ENCODE measurements at regions not wholly inside any gene's neighbourhood (a gene's known extent, or its start where the extent isn't known, plus 50 kb on each side); places are given as distances from the start of the nearest gene placed in this dataset.

DNA sequence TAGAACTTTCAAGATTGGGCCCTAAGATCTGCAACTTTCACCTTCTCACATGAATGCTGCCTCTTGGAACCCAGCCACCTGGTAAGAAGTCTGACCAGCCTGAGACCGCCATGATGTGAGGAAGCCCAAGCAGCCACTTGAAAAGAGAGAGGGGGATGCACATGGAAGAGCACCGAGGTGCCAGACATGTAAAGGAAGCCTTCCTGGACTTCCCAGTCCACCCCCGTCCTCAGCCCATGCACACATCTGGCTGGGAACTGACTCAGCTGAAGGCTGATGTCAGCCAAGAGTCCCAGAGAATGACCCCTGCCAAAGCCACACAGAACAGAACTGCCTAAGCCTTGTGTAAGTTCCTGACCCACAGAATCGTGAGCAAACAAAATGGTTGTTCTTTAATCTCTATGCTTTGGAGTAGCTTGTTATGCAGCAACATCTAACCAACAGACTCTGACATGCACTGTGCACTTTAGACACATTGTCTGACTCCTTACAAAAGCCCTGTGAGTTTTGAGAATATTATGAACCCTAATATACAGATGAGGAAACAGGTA lies 86.7 kb downstream of the RMI2 start (continued):
- TF ChIP-seq, protein P1, sequence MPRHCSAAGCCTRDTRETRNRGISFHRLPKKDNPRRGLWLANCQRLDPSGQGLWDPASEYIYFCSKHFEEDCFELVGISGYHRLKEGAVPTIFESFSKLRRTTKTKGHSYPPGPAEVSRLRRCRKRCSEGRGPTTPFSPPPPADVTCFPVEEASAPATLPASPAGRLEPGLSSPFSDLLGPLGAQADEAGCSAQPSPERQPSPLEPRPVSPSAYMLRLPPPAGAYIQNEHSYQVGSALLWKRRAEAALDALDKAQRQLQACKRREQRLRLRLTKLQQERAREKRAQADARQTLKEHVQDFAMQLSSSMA (CRISPR knock-in tag; IDR thresholded peaks at IDR 0.05): no peak
- TF ChIP-seq KDM1A (CRISPR knock-in tag; IDR thresholded peaks at IDR 0.05): peak; percentile 61; the same call in 1 of the 2 replicates
- TF ChIP-seq ZNF761 (CRISPR knock-in tag; conservative IDR thresholded peaks at IDR 0.05): 0 out of 2 replicates have a peak, but pooled peaks have one; percentile 35
- TF ChIP-seq ZNF703 (CRISPR knock-in tag; IDR thresholded peaks at IDR 0.05; ENCODE audit: borderline replicate concordance): no peak
- TF ChIP-seq, protein P2, sequence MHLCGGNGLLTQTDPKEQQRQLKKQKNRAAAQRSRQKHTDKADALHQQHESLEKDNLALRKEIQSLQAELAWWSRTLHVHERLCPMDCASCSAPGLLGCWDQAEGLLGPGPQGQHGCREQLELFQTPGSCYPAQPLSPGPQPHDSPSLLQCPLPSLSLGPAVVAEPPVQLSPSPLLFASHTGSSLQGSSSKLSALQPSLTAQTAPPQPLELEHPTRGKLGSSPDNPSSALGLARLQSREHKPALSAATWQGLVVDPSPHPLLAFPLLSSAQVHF (CRISPR knock-in tag; IDR thresholded peaks at IDR 0.05): no peak
- TF ChIP-seq TARDBP (CRISPR knock-in tag; IDR thresholded peaks at IDR 0.05): peak; percentile 49; the same call in 1 of the 2 replicates
- TF ChIP-seq, protein P3, sequence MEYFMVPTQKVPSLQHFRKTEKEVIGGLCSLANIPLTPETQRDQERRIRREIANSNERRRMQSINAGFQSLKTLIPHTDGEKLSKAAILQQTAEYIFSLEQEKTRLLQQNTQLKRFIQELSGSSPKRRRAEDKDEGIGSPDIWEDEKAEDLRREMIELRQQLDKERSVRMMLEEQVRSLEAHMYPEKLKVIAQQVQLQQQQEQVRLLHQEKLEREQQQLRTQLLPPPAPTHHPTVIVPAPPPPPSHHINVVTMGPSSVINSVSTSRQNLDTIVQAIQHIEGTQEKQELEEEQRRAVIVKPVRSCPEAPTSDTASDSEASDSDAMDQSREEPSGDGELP (IDR thresholded peaks at IDR 0.05; ENCODE audit: borderline replicate concordance, low read depth): peak; percentile 60; the same call in 1 of the 2 replicates
- TF ChIP-seq, protein P4, sequence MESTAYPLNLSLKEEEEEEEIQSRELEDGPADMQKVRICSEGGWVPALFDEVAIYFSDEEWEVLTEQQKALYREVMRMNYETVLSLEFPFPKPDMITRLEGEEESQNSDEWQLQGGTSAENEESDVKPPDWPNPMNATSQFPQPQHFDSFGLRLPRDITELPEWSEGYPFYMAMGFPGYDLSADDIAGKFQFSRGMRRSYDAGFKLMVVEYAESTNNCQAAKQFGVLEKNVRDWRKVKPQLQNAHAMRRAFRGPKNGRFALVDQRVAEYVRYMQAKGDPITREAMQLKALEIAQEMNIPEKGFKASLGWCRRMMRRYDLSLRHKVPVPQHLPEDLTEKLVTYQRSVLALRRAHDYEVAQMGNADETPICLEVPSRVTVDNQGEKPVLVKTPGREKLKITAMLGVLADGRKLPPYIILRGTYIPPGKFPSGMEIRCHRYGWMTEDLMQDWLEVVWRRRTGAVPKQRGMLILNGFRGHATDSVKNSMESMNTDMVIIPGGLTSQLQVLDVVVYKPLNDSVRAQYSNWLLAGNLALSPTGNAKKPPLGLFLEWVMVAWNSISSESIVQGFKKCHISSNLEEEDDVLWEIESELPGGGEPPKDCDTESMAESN (CRISPR knock-in tag; conservative IDR thresholded peaks at IDR 0.05): no peak
- no peak for TF ChIP-seq HMG20A (CRISPR knock-in tag; IDR thresholded peaks at IDR 0.05; ENCODE audit: borderline replicate concordance)
- TF ChIP-seq RBAK (CRISPR knock-in tag; IDR thresholded peaks at IDR 0.05): peak; percentile 100
- no peak for TF ChIP-seq ARNTL (CRISPR knock-in tag; IDR thresholded peaks at IDR 0.05)

Measured in HepG2 (cell line).